ENCODE measurements at regions not wholly inside any gene's neighbourhood (a gene's known extent, or its start where the extent isn't known, plus 50 kb on each side); places are given as distances from the start of the nearest gene placed in this dataset.
A peak's percentile ranks its signal among the peaks of the same experiment; 100 is the strongest.
"Not testable (repeated sequence)": the region's sequence is repeated elsewhere in the genome, so short reads cannot be mapped to it uniquely, and the experiment has no call there.

GRCh38 chr13:65321423-65321822 lies 1908.7 kb downstream of the PCDH9 start:
- in situ Hi-C loops (cut with MboI; ENCODE audit: low pct_unique_long_range_greater_than_20kb, low sequenced_read_pairs); DNase-seq: not testable (repeated sequence)

- in situ Hi-C loops (cut with MboI; ENCODE audit: low pct_unique_long_range_greater_than_20kb, low sequenced_read_pairs) = no loop called here
- DNase-seq = no peak
Measured at GRCh38 chr13:65314008-65314407, 1916.1 kb downstream of the PCDH9 start.

- no peak for DNase-seq
- in situ Hi-C loops (cut with MboI; ENCODE audit: low pct_unique_long_range_greater_than_20kb, low sequenced_read_pairs) = no loop called here
Measured at GRCh38 chr13:65310663-65311328, 1919.3 kb downstream of the PCDH9 start.

- DNase-seq = no peak
- in situ Hi-C loops (cut with MboI; ENCODE audit: low pct_unique_long_range_greater_than_20kb, low sequenced_read_pairs) = no loop called here
Measured at GRCh38 chr13:65309906-65310305, 1920.2 kb downstream of the PCDH9 start.

- DNase-seq; in situ Hi-C loops (cut with MboI; ENCODE audit: low pct_unique_long_range_greater_than_20kb, low sequenced_read_pairs): not testable (repeated sequence)
Measured at GRCh38 chr13:65308729-65309128, 1921.4 kb downstream of the PCDH9 start.

GRCh38 chr13:65307056-65307455 lies 1923.1 kb downstream of the PCDH9 start:
- no peak for DNase-seq
- in situ Hi-C loops (cut with MboI; ENCODE audit: low pct_unique_long_range_greater_than_20kb, low sequenced_read_pairs) = no loop called here

- DNase-seq = no peak
- in situ Hi-C loops (cut with MboI; ENCODE audit: low pct_unique_long_range_greater_than_20kb, low sequenced_read_pairs) = no loop called here
Measured at GRCh38 chr13:65302691-65303090, 1927.4 kb downstream of the PCDH9 start.

- in situ Hi-C loops (cut with MboI; ENCODE audit: low pct_unique_long_range_greater_than_20kb, low sequenced_read_pairs) = no loop called here
- no peak for DNase-seq
Measured at GRCh38 chr13:65301506-65301905, 1928.6 kb downstream of the PCDH9 start.

GRCh38 chr13:65300220-65300619 lies 1929.9 kb downstream of the PCDH9 start:
- in situ Hi-C loops (cut with MboI; ENCODE audit: low pct_unique_long_range_greater_than_20kb, low sequenced_read_pairs) = no loop called here

GRCh38 chr13:65293530-65294198 lies 1936.5 kb downstream of the PCDH9 start:
- in situ Hi-C loops (cut with MboI; ENCODE audit: low pct_unique_long_range_greater_than_20kb, low sequenced_read_pairs) = no loop called here
- DNase-seq = no peak

More at GRCh38 chr13:65300220-65300619, 1929.9 kb downstream of the PCDH9 start:
- no peak for DNase-seq

GRCh38 chr13:65292488-65292901 lies 1937.6 kb downstream of the PCDH9 start:
- DNase-seq = no peak
- in situ Hi-C loops (cut with MboI; ENCODE audit: low pct_unique_long_range_greater_than_20kb, low sequenced_read_pairs) = no loop called here

- in situ Hi-C loops (cut with MboI; ENCODE audit: low pct_unique_long_range_greater_than_20kb, low sequenced_read_pairs) = no loop called here
- DNase-seq = no peak
Measured at GRCh38 chr13:65287405-65287804, 1942.7 kb downstream of the PCDH9 start.

- in situ Hi-C loops (cut with MboI; ENCODE audit: low pct_unique_long_range_greater_than_20kb, low sequenced_read_pairs) = no loop called here
- DNase-seq = no peak
Measured at GRCh38 chr13:65275838-65276630, 1954.1 kb downstream of the PCDH9 start.

- no peak for DNase-seq
- in situ Hi-C loops (cut with MboI; ENCODE audit: low pct_unique_long_range_greater_than_20kb, low sequenced_read_pairs) = no loop called here
Measured at GRCh38 chr13:65275108-65275507, 1955.0 kb downstream of the PCDH9 start.

- in situ Hi-C loops (cut with MboI; ENCODE audit: low pct_unique_long_range_greater_than_20kb, low sequenced_read_pairs) = not testable (repeated sequence)
- DNase-seq = peak; percentile 39
Measured at GRCh38 chr13:65273811-65274420, 1956.2 kb downstream of the PCDH9 start.

- in situ Hi-C loops (cut with MboI; ENCODE audit: low pct_unique_long_range_greater_than_20kb, low sequenced_read_pairs) = no loop called here
- no peak for DNase-seq
Measured at GRCh38 chr13:65268009-65268408, 1962.1 kb downstream of the PCDH9 start.

GRCh38 chr13:65265988-65266387 lies 1964.1 kb downstream of the PCDH9 start:
- DNase-seq = no peak
- in situ Hi-C loops (cut with MboI; ENCODE audit: low pct_unique_long_range_greater_than_20kb, low sequenced_read_pairs) = no loop called here

- in situ Hi-C loops (cut with MboI; ENCODE audit: low pct_unique_long_range_greater_than_20kb, low sequenced_read_pairs) = no loop called here
- DNase-seq = no peak
Measured at GRCh38 chr13:65264066-65264465, 1966.1 kb downstream of the PCDH9 start.

- in situ Hi-C loops (cut with MboI; ENCODE audit: low pct_unique_long_range_greater_than_20kb, low sequenced_read_pairs) = no loop called here
- no peak for DNase-seq
Measured at GRCh38 chr13:65260946-65261891, 1968.9 kb downstream of the PCDH9 start.

All from KBM-7 (cell line).